ENCODE measurements at regions not wholly inside any gene's neighbourhood (a gene's known extent, or its start where the extent isn't known, plus 50 kb on each side); places are given as distances from the start of the nearest gene placed in this dataset.

DNA sequence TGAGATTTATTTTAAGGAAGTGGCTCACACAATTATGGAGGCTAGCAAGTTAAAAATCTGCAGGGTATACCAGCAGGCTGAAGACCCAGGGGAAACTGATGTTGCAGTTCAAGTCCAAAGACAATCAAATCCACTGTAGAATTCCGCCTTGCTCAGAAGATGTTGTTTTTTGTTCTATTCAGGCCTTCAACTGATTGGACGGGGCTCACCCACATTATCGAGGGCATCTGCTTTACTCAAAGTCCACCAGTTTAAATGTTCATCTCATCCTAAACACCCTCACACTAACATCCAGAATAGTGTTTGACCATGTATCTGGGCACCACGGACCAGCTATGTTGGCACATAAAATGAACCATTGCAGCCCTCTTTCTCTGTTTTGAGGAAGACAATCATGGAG is 211.2 kb upstream of the GPR26 start:
- Histone ChIP-seq H3K4me3 (no peak overlapping the region), H3K27me3 (replicated peaks; ENCODE audit: insufficient read depth) (no peaks in the 10 kb centered on the region), H3K4me1 (ENCODE audit: insufficient read depth) (no peaks in the 10 kb centered on the region), H3K36me3 (ENCODE audit: low read depth) (no peaks in the 10 kb centered on the region), H3K9ac (no peak overlapping the region), H2AFZ (no peak overlapping the region), H3K9me2 (ENCODE audit: insufficient read depth) (no peaks in the 10 kb centered on the region), H3F3A (ENCODE audit: insufficient read depth) (no peaks in the 10 kb centered on the region), H3K27ac (no peak overlapping the region), H3K9me3 (ENCODE audit: low read depth) (no peaks in the 10 kb centered on the region), H3K4me2 (ENCODE audit: unreplicated experiment) (no peak overlapping the region), H3K79me2 (ENCODE audit: insufficient read depth) (no peaks in the 10 kb centered on the region), H4K20me1 (ENCODE audit: insufficient read depth) (no peaks in the 10 kb centered on the region; the same call in 1 of the 2 replicates)
- DNase-seq, result no peak
- 51 to 55% methylated on average over 4 of the region's 4 CpGs for WGBS, 2 experiments (ENCODE audit: low coverage in 1 of 2, low lambda C conversion rate in 2 of 2, missing lambda C conversion rate in 2 of 2)
- in situ Hi-C loops (cut with MboI), result no loop called here
- TF ChIP-seq EZH2phosphoT487 (IDR thresholded peaks at IDR 0.05; ENCODE audit: insufficient read depth, low read depth) (no peak), EZH2 (IDR thresholded peaks at IDR 0.05; ENCODE audit: insufficient read depth, poor library complexity, severe bottlenecking) (no peak)

DNA sequence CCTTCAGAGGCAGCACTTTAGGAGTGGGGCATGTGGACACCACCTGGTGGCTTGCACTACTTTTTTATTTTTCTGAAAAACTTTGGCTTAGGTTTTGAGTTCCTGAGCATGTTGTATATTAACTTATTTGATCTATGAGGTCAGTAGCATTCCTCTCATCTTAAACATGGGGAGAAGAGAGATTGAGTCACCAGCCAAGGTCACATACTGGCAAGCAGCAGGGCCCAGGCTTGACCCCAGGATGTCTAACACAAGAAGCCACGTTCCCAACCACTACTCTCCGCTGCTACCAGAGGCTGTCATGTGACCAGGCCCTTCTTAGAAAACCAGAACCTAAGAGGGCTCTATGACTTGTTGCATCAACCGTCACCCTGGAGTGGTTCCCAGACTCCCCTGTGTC is 210.3 kb upstream of the GPR26 start:
- no peaks in the 10 kb centered on the region for H3K9me3 ChIP-seq (ENCODE audit: low read depth)
- no peaks in the 10 kb centered on the region for H3K79me2 ChIP-seq (ENCODE audit: insufficient read depth)
- in situ Hi-C loops (cut with MboI), result no loop called here
- DNase-seq, result no peak
- no peaks in the 10 kb centered on the region for H3K4me1 ChIP-seq (ENCODE audit: insufficient read depth)
- H3K27ac ChIP-seq, result no peak overlapping the region
- no peak overlapping the region for H2AFZ ChIP-seq
- H3K4me2 ChIP-seq (ENCODE audit: unreplicated experiment), result no peak overlapping the region
- H3K9me2 ChIP-seq (ENCODE audit: insufficient read depth), result no peaks in the 10 kb centered on the region
- TF ChIP-seq EZH2 (IDR thresholded peaks at IDR 0.05; ENCODE audit: insufficient read depth, poor library complexity, severe bottlenecking) (no peak), EZH2phosphoT487 (IDR thresholded peaks at IDR 0.05; ENCODE audit: insufficient read depth, low read depth) (no peak)
- H3K36me3 ChIP-seq (ENCODE audit: low read depth), result no peaks in the 10 kb centered on the region
- no peaks in the 10 kb centered on the region; the same call in 1 of the 2 replicates for H4K20me1 ChIP-seq (ENCODE audit: insufficient read depth)
- no peaks in the 10 kb centered on the region for H3K27me3 ChIP-seq (replicated peaks; ENCODE audit: insufficient read depth)
- no peaks in the 10 kb centered on the region for H3F3A ChIP-seq (ENCODE audit: insufficient read depth)
- H3K4me3 ChIP-seq, result no peak overlapping the region
- WGBS, 2 experiments (ENCODE audit: low coverage in 1 of 2, low lambda C conversion rate in 2 of 2, missing lambda C conversion rate in 2 of 2), result 5 to 13% methylated on average over 3 of the region's 3 CpGs
- no peak overlapping the region for H3K9ac ChIP-seq

DNA sequence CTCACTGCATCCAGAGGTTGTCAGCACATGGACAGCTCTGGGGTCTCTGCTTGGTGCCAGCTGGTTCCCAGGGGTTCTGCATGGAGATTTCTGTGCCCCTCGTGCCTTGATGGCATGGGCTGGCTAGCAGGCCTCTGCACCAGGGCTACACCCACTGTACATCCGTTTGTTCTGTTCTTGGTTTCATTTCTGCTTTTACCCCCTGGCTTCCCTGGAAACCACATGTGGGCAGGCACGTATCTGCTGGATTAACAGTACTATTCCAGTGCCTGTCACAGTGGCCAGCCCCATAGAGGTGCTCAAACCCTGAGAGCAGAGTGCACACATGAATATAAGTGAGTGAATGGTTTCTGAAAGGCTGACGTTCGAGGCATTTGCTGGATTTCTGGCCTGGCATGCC is 207.2 kb upstream of the GPR26 start:
- Histone ChIP-seq H4K20me1 (ENCODE audit: insufficient read depth) (no peaks in the 10 kb centered on the region), H3K27ac (no peak overlapping the region), H2AFZ (no peak overlapping the region), H3K4me1 (ENCODE audit: insufficient read depth) (no peaks in the 10 kb centered on the region), H3K79me2 (ENCODE audit: insufficient read depth) (no peaks in the 10 kb centered on the region), H3K36me3 (ENCODE audit: low read depth) (no peaks in the 10 kb centered on the region), H3K4me3 (no peak overlapping the region), H3K9me2 (ENCODE audit: insufficient read depth) (no peaks in the 10 kb centered on the region), H3K9ac (no peak overlapping the region), H3K27me3 (replicated peaks; ENCODE audit: insufficient read depth) (no peaks in the 10 kb centered on the region), H3K4me2 (ENCODE audit: unreplicated experiment) (no peak overlapping the region), H3K9me3 (ENCODE audit: low read depth) (no peaks in the 10 kb centered on the region), H3F3A (ENCODE audit: insufficient read depth) (no peaks in the 10 kb centered on the region)
- WGBS, 2 experiments (ENCODE audit: low coverage in 1 of 2, low lambda C conversion rate in 2 of 2, missing lambda C conversion rate in 2 of 2), result 6 to 12% methylated on average over 5 of the region's 5 CpGs
- in situ Hi-C loops (cut with MboI), result no loop called here
- TF ChIP-seq EZH2phosphoT487 (IDR thresholded peaks at IDR 0.05; ENCODE audit: insufficient read depth, low read depth), result no peak
- TF ChIP-seq EZH2 (IDR thresholded peaks at IDR 0.05; ENCODE audit: insufficient read depth, poor library complexity, severe bottlenecking), result no peak
- no peak for DNase-seq

DNA sequence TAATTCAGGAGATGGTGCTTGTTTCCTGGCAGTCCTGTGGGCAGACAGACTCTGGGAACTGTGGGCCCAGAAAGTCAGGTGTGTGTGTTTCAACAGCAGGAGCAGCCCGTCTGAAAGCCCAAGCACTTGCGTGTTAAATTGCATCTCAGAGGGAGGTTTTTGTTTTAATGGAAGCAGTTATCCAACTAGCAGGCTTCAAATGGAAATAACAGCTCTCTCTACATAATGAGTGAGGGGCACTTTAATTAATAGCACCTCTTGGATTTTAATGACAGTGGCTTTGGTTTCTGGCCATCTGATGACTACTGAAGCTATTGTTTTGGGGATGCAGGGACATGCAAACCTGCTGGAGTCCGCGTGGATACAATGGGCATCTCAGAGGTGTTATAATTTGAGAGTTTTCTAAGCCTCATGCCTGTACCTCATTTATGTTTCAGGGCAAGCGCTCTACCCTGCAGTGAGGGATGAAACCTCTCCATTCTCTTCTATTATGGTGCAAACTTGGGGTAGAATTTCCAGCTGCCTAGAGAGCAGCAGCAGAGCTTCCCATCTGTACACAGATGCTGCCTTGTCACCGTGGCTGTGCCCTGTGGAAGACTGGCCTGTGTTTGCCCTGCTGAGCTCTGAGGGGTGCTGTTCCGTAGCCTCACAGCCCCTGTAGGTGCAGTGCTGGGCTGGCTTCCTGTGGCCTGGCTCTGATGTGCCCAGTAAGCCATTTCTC is 206.6 kb upstream of the GPR26 start:
- Histone ChIP-seq H2AFZ (no peak overlapping the region), H3F3A (ENCODE audit: insufficient read depth) (no peaks in the 10 kb centered on the region), H3K4me2 (ENCODE audit: unreplicated experiment) (no peak overlapping the region), H3K9ac (no peak overlapping the region), H4K20me1 (ENCODE audit: insufficient read depth) (no peaks in the 10 kb centered on the region), H3K9me3 (ENCODE audit: low read depth) (no peaks in the 10 kb centered on the region), H3K27ac (no peak overlapping the region), H3K4me3 (no peak overlapping the region), H3K4me1 (ENCODE audit: insufficient read depth) (no peaks in the 10 kb centered on the region), H3K27me3 (replicated peaks; ENCODE audit: insufficient read depth) (no peaks in the 10 kb centered on the region), H3K36me3 (ENCODE audit: low read depth) (no peaks in the 10 kb centered on the region), H3K79me2 (ENCODE audit: insufficient read depth) (no peaks in the 10 kb centered on the region), H3K9me2 (ENCODE audit: insufficient read depth) (no peaks in the 10 kb centered on the region)
- no peak for TF ChIP-seq EZH2phosphoT487 (IDR thresholded peaks at IDR 0.05; ENCODE audit: insufficient read depth, low read depth)
- no peak for TF ChIP-seq EZH2 (IDR thresholded peaks at IDR 0.05; ENCODE audit: insufficient read depth, poor library complexity, severe bottlenecking)
- in situ Hi-C loops (cut with MboI), result no loop called here
- no peak for DNase-seq
- 7 to 18% methylated on average over 7 of the region's 7 CpGs for WGBS, 2 experiments (ENCODE audit: low coverage in 1 of 2, low lambda C conversion rate in 2 of 2, missing lambda C conversion rate in 2 of 2)

All from GM23248 (cell line).